OCI-LY7 (cell line): ENCODE measurements at regions not wholly inside any gene's neighbourhood (a gene's known extent, or its start where the extent isn't known, plus 50 kb on each side); places are given as distances from the start of the nearest gene placed in this dataset.

Source experiments
- BruUV-seq: library from RNA; stranded (reverse); fragments of 400-500 nt; replicated peaks from 2 replicates; lab custom pipeline; 2021; lab: Mats Ljungman, UMichigan
- CTCF ChIA-PET: fragments of 300-600 bp; sonication (Branson Sonifier 250); formaldehyde crosslinking; loops from one replicate; lab custom pipeline; 2022; ENCODE audit warnings: antibody characterized with exemption; ENCODE audit not compliant: unreplicated experiment; lab: Charles Lee
- POLR2A ChIA-PET: fragments of 300-600 bp; sonication (Branson Sonifier 250); formaldehyde crosslinking; loops from one replicate; lab custom pipeline; 2022; ENCODE audit warnings: antibody characterized with exemption; lab: Charles Lee
- DNase-seq: peaks from one replicate; pipeline ENCODE4 v3.0.0-alpha.2; 2015; ENCODE audit warnings: low spot score
- H2AFZ ChIP-seq: fragments of 200-600 bp; sonication (generic), shearing (Covaris generic); 2 replicates; pipeline ENCODE4 v1.6.1; 2014; ENCODE audit warnings: mild to moderate bottlenecking, antibody characterized with exemption, low read length, moderate library complexity
- H3K27ac ChIP-seq: fragments of 200-600 bp; sonication (generic); 2 replicates; pipeline ENCODE4 v1.5.1; 2014; ENCODE audit warnings: mixed run types, low read depth, mild to moderate bottlenecking, moderate library complexity, low read length, inconsistent platforms; ENCODE audit not compliant: poor library complexity, severe bottlenecking
- H3K36me3 ChIP-seq: fragments of 200-600 bp; sonication (generic); 2 replicates; pipeline ENCODE4 v1.6.1; 2014; ENCODE audit warnings: mild to moderate bottlenecking, antibody characterized with exemption, low read length, moderate library complexity, mixed read lengths; ENCODE audit not compliant: insufficient read depth
- H3K4me1 ChIP-seq: fragments of 200-600 bp; sonication (generic); 2 replicates; pipeline ENCODE4 v1.5.1; 2014; ENCODE audit warnings: mild to moderate bottlenecking, low read length; ENCODE audit not compliant: insufficient read depth, poor library complexity, severe bottlenecking
- H3K4me2 ChIP-seq: fragments of 200-600 bp; sonication (generic); 2 replicates; pipeline ENCODE4 v1.6.1; 2014; ENCODE audit warnings: mild to moderate bottlenecking, low read length
- H3K4me3 ChIP-seq: fragments of 200-600 bp; sonication (generic); 2 replicates; pipeline ENCODE4 v1.5.1; 2014; ENCODE audit warnings: mild to moderate bottlenecking, low read depth, low read length; ENCODE audit not compliant: poor library complexity, severe bottlenecking
- H3K79me2 ChIP-seq: fragments of 200-600 bp; sonication (generic); 2 replicates; pipeline ENCODE4 v1.6.1; 2016; ENCODE audit warnings: low read depth, mild to moderate bottlenecking, low read length, moderate library complexity, mixed read lengths; ENCODE audit not compliant: insufficient read depth
- H3K9me2 ChIP-seq: fragments of 200-600 bp; sonication (generic); 2 replicates; pipeline ENCODE4 v1.6.1; 2016; ENCODE audit warnings: mild to moderate bottlenecking, low read length, mixed read lengths; ENCODE audit not compliant: insufficient read depth
- H3K9me3 ChIP-seq: fragments of 200-600 bp; sonication (generic); 2 replicates; pipeline ENCODE4 v1.6.1; 2014; ENCODE audit warnings: mild to moderate bottlenecking, mixed run types, low read length, mixed read lengths
- H4K20me1 ChIP-seq: fragments of 200-600 bp; sonication (generic); 2 replicates; pipeline ENCODE4 v1.6.1; 2014; ENCODE audit warnings: mild to moderate bottlenecking, antibody characterized with exemption, low read length, moderate library complexity, mixed read lengths; ENCODE audit not compliant: insufficient read depth
- EZH2phosphoT487 ChIP-seq: fragments of 200-600 bp; sonication (generic); IDR thresholded peaks from 2 replicates; pipeline ENCODE4 v1.6.1; 2018; ENCODE audit warnings: low read depth, borderline replicate concordance, mild to moderate bottlenecking, mixed run types, antibody characterized with exemption, low read length, moderate library complexity, mixed read lengths
- intact Hi-C: fragments of 100-400 bp; cut with micrococcal nuclease; formaldehyde crosslinking; loops from one replicate; pipeline ENCODE4 v1.10.0; 2022; ENCODE audit not compliant: unreplicated experiment
- TF ChIP-seq, protein P1 (sequence below): fragments of 200-600 bp; sonication (generic); conservative IDR thresholded peaks from 2 replicates; pipeline ENCODE4 v1.5.1; 2014; ENCODE audit warnings: mild to moderate bottlenecking, antibody characterized with exemption, low read length, moderate library complexity, mixed read lengths

DNA sequence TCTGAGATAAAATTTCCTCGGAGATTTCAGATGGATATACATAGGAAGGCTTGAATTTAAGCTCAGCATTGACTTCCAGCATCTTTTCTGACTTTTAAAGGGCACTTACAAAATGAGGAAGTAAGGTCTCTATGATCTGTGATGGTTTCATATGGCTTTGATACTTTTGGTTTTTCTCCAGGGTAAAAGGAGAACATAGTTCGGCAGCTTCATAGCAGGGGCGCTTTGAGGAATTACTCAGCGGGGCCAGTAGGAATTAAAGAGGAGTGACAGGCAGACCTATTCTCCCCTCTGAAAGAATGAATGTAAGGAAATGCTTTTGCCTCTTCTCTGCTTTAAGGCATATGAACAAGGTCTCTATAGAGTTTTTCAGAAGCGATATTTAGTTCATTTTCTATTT is 80.0 kb upstream of the PCDH15 start:
- POLR2A ChIA-PET: no interaction called here

DNA sequence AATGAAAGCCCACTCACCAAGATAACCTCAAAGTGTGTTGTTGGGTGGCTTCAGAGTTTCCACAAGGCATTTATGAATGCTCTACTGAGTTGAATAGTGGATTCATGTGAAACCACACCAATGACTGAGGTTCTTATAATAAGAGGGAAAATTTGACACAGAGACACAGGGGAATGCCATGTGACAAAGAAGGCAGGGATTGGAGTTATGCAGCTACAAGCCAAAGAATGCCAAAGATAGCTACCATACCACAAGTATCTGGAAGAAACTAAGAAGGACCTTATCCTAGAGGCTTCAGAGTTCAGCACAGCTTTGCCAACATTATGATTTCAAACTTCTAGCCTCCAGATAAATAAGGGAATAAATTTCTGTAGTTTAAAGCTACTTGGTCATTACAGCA is 68.0 kb upstream of the PCDH15 start:
- H3K36me3 ChIP-seq: no peaks in the 10 kb centered on the region
- H3K9me2 ChIP-seq: no peaks in the 10 kb centered on the region
- H2AFZ ChIP-seq: no peak overlapping the region
- no peaks in the 10 kb centered on the region for H4K20me1 ChIP-seq
- no TSS peak for BruUV-seq
- no peaks in the 10 kb centered on the region for H3K9me3 ChIP-seq
- ChIA-PET CTCF (no interaction called here), POLR2A (no interaction called here)
- TF ChIP-seq EZH2phosphoT487: no peak
- TF ChIP-seq, protein P1, sequence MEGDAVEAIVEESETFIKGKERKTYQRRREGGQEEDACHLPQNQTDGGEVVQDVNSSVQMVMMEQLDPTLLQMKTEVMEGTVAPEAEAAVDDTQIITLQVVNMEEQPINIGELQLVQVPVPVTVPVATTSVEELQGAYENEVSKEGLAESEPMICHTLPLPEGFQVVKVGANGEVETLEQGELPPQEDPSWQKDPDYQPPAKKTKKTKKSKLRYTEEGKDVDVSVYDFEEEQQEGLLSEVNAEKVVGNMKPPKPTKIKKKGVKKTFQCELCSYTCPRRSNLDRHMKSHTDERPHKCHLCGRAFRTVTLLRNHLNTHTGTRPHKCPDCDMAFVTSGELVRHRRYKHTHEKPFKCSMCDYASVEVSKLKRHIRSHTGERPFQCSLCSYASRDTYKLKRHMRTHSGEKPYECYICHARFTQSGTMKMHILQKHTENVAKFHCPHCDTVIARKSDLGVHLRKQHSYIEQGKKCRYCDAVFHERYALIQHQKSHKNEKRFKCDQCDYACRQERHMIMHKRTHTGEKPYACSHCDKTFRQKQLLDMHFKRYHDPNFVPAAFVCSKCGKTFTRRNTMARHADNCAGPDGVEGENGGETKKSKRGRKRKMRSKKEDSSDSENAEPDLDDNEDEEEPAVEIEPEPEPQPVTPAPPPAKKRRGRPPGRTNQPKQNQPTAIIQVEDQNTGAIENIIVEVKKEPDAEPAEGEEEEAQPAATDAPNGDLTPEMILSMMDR: no peak
- no peak overlapping the region for H3K4me3 ChIP-seq
- intact Hi-C loops: no loop called here
- no peaks in the 10 kb centered on the region for H3K79me2 ChIP-seq
- no peaks in the 10 kb centered on the region for H3K4me1 ChIP-seq
- no peak overlapping the region for H3K27ac ChIP-seq
- DNase-seq: no peak
- no peak overlapping the region for H3K4me2 ChIP-seq

More for the DNA sequence above, 80.0 kb upstream of the PCDH15 start:
- CTCF ChIA-PET: no interaction called here
- Histone ChIP-seq H3K4me3 (no peak overlapping the region), H3K4me2 (no peak overlapping the region), H3K27ac (no peak overlapping the region), H4K20me1 (no peaks in the 10 kb centered on the region), H2AFZ (no peak overlapping the region), H3K9me2 (no peaks in the 10 kb centered on the region), H3K4me1 (no peaks in the 10 kb centered on the region), H3K36me3 (no peaks in the 10 kb centered on the region), H3K79me2 (no peaks in the 10 kb centered on the region), H3K9me3 (no peaks in the 10 kb centered on the region)
- no peak for DNase-seq
- no peak for TF ChIP-seq EZH2phosphoT487
- TF ChIP-seq, protein P1: no peak
- intact Hi-C loops: no loop called here
- BruUV-seq: no TSS peak

DNA sequence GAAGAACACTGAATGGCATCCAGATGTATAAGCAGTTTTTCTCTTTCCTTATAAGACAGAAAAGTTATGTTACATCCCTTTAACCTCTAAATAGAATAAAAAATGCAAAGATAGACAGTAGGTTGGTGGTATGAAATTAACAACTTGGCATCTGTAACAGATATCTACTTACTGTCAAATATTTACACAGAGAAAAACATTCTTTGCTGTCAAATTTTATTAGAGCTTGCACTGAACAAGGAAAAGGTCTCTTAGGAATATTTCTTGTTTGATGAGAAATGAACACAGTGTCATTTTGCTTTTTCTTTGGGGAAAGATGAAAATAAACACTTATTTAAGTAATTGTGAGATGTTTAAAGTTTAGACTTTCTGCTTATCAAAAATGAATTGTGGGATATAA is 65.6 kb upstream of the PCDH15 start:
- no peak overlapping the region for H3K4me3 ChIP-seq
- no peak for TF ChIP-seq EZH2phosphoT487
- TF ChIP-seq, protein P1: no peak
- H3K9me2 ChIP-seq: no peaks in the 10 kb centered on the region
- ChIA-PET POLR2A (no interaction called here), CTCF (no interaction called here)
- H2AFZ ChIP-seq: no peak overlapping the region
- no peaks in the 10 kb centered on the region for H3K4me1 ChIP-seq
- no peak for DNase-seq
- no TSS peak for BruUV-seq
- H3K27ac ChIP-seq: no peak overlapping the region
- intact Hi-C loops: no loop called here
- H4K20me1 ChIP-seq: no peaks in the 10 kb centered on the region
- H3K36me3 ChIP-seq: no peaks in the 10 kb centered on the region
- no peaks in the 10 kb centered on the region for H3K79me2 ChIP-seq
- H3K4me2 ChIP-seq: no peak overlapping the region
- H3K9me3 ChIP-seq: no peaks in the 10 kb centered on the region
